GM12878 (cell line): ENCODE measurements at regions not wholly inside any gene's neighbourhood (a gene's known extent, or its start where the extent isn't known, plus 50 kb on each side); places are given as distances from the start of the nearest gene placed in this dataset.

Experiments used
- ATAC-seq: fragments of 200-7000 bp; cut with Tn5 transposase; 3 replicates; pipeline ENCODE4 v1.9.1; 2020; ENCODE audit warnings: mild to moderate bottlenecking, moderate library complexity
- BruUV-seq: library from RNA; stranded (reverse); fragments of 400-500 nt; replicated peaks from 2 replicates; lab custom pipeline; 2021; lab: Mats Ljungman, UMichigan
- CTCF ChIA-PET: fragments of 300-600 bp; sonication (Branson Sonifier 250); formaldehyde crosslinking; extraction: SDS; loops from one replicate; lab custom pipeline; 2021; ENCODE audit warnings: inconsistent platforms; lab: Yijun Ruan, JAX
- POLR2A ChIA-PET: fragments of 350-600 bp; formaldehyde crosslinking; extraction: SDS; loops from one replicate; lab custom pipeline; 2021; ENCODE audit warnings: inconsistent platforms; lab: Charles Lee
- RAD21 ChIA-PET: fragments of 300-600 bp; sonication (Branson Sonifier 250); formaldehyde crosslinking; loops from one replicate; lab custom pipeline; 2023; ENCODE audit warnings: antibody characterized with exemption; ENCODE audit not compliant: unreplicated experiment; lab: Charles Lee
- SMC1A ChIA-PET: fragments of 300-600 bp; sonication (Branson Sonifier 250); formaldehyde crosslinking; loops from one replicate; lab custom pipeline; 2023; ENCODE audit not compliant: unreplicated experiment, uncharacterized antibody; lab: Charles Lee
- DNase-seq: peaks from one replicate; pipeline ENCODE4 v3.0.0-alpha.2; 2011; ENCODE audit warnings: low read depth, low spot score
- FAIRE-seq: peaks from 3 replicates; lab custom pipeline; 2011; peaks lifted over from hg19 to GRCh38; lab: Jason Lieb, UNC
- H2AFZ ChIP-seq: 2 replicates; pipeline ENCODE4 v1.6.0; 2011; ENCODE audit warnings: low read depth, low read length, control low read depth; ENCODE audit not compliant: control insufficient read depth
- H3K27ac ChIP-seq: 2 replicates; pipeline ENCODE4 v1.5.1; 2011; ENCODE audit warnings: control low read depth; ENCODE audit not compliant: control insufficient read depth, insufficient read depth
- H3K27me3 ChIP-seq, 2 experiments: replicated peaks in 1 of 2; 2 replicates each; pipeline versions ENCODE4 v1.6.0 to v1.6.1; 2011; ENCODE audit warnings: low read length in 1 of 2; ENCODE audit not compliant: control insufficient read depth in 2 of 2, insufficient read depth in 2 of 2
- H3K36me3 ChIP-seq, 2 experiments: 2 replicates each; pipeline ENCODE4 v1.5.1; 2011; ENCODE audit warnings: low read length in 1 of 2; ENCODE audit not compliant: control insufficient read depth in 2 of 2, insufficient read depth in 2 of 2
- H3K4me1 ChIP-seq: 2 replicates; pipeline ENCODE4 v1.6.1; 2011; ENCODE audit warnings: mild to moderate bottlenecking, low read length, moderate library complexity, mixed read lengths; ENCODE audit not compliant: control insufficient read depth, insufficient read depth
- H3K4me2 ChIP-seq: 2 replicates; pipeline ENCODE4 v1.6.0; 2011; ENCODE audit warnings: control low read depth; ENCODE audit not compliant: control insufficient read depth, insufficient read depth
- H3K4me3 ChIP-seq: fragments of 200-600 bp; sonication (generic); 2 replicates; pipeline ENCODE4 v1.5.1; 2016
- H3K79me2 ChIP-seq: 2 replicates; pipeline ENCODE4 v1.6.0; 2011; ENCODE audit warnings: low read length; ENCODE audit not compliant: control insufficient read depth, insufficient read depth
- H3K9ac ChIP-seq: 2 replicates; pipeline ENCODE4 v1.8.0; 2011; ENCODE audit warnings: low read length, control low read depth, mixed read lengths; ENCODE audit not compliant: control insufficient read depth, insufficient read depth
- H3K9me3 ChIP-seq: replicated peaks from 3 replicates; pipeline ENCODE4 v1.5.1; 2011; ENCODE audit warnings: mild to moderate bottlenecking, low read length; ENCODE audit not compliant: control insufficient read depth, insufficient read depth
- H4K20me1 ChIP-seq: 2 replicates; pipeline ENCODE4 v1.6.0; 2011; ENCODE audit not compliant: control insufficient read depth, insufficient read depth
- BMI1 ChIP-seq: fragments of 450-650 bp; IDR thresholded peaks from 2 replicates; pipeline ENCODE4 v1.6.1; 2016; ENCODE audit warnings: mild to moderate bottlenecking, moderate library complexity, borderline replicate concordance
- BRCA1 ChIP-seq: IDR thresholded peaks from 2 replicates; pipeline ENCODE4 v1.6.1; 2011; ENCODE audit warnings: low read depth, low read length, improper control_type of control experiment
- CEBPB ChIP-seq, 2 experiments: fragments of 150-350 bp in 1 of 2; IDR thresholded peaks; 2 replicates each; pipeline ENCODE4 v1.6.1; 2012 to 2014; ENCODE audit warnings: low read depth in 2 of 2, low read length in 2 of 2, borderline replicate concordance in 1 of 2, inconsistent platforms in 1 of 2
- CEBPZ ChIP-seq: fragments of 150-350 bp; IDR thresholded peaks from 2 replicates; pipeline ENCODE4 v1.6.1; 2016; ENCODE audit warnings: low read depth, low read length
- IRF5 ChIP-seq: fragments of 450-650 bp; IDR thresholded peaks from 2 replicates; pipeline ENCODE4 v1.6.1; 2017; ENCODE audit warnings: borderline replicate concordance
- MYC ChIP-seq: IDR thresholded peaks from 2 replicates; pipeline ENCODE4 v1.6.1; 2011; ENCODE audit warnings: mild to moderate bottlenecking, low read length, moderate library complexity, inconsistent platforms; ENCODE audit not compliant: insufficient read depth, insufficient replicate concordance, insufficient read length, severe bottlenecking
- NR2F1 ChIP-seq: fragments of 450-650 bp; conservative IDR thresholded peaks from 2 replicates; pipeline ENCODE4 v1.6.1; 2017; ENCODE audit warnings: mild to moderate bottlenecking
- TAF1 ChIP-seq: IDR thresholded peaks from 2 replicates; pipeline ENCODE4 v1.6.1; 2011; ENCODE audit warnings: mild to moderate bottlenecking, low read depth, low read length, borderline replicate concordance
- TARDBP ChIP-seq: IDR thresholded peaks from 2 replicates; pipeline ENCODE4 v1.6.1; 2016; ENCODE audit warnings: borderline replicate concordance
- TCF12 ChIP-seq: IDR thresholded peaks from 2 replicates; pipeline ENCODE4 v1.6.1; 2011; ENCODE audit warnings: low read depth, mild to moderate bottlenecking, low read length
- USF2 ChIP-seq: IDR thresholded peaks from 2 replicates; pipeline ENCODE4 v1.6.1; 2011; ENCODE audit warnings: low read depth, low read length, improper control_type of control experiment, borderline replicate concordance
- YBX1 ChIP-seq: fragments of 450-650 bp; IDR thresholded peaks from 2 replicates; pipeline ENCODE4 v1.6.1; 2016; ENCODE audit warnings: antibody characterized with exemption
- ZBTB40 ChIP-seq: fragments of 450-650 bp; IDR thresholded peaks from 2 replicates; pipeline ENCODE4 v1.6.1; 2016; ENCODE audit warnings: mild to moderate bottlenecking, moderate library complexity, borderline replicate concordance
- ZNF274 ChIP-seq: IDR thresholded peaks from one replicate; pipeline ENCODE4 v1.8.0; 2011; ENCODE audit not compliant: insufficient read length, insufficient read depth
- ZZZ3 ChIP-seq: IDR thresholded peaks from 2 replicates; pipeline ENCODE4 v1.6.1; 2011; ENCODE audit warnings: low read depth; ENCODE audit not compliant: control insufficient read depth, insufficient read length
- WGBS: methylation state at CpG from one replicate; pipeline ENCODE4 v1.1.6; 2016; ENCODE audit warnings: low lambda C conversion rate; ENCODE audit not compliant: insufficient replicate concordance, insufficient coverage; ENCODE audit errors: missing lambda C conversion rate; 5-methylcytosine and 5-hydroxymethylcytosine counted together
- in situ Hi-C: fragments of 300-500 bp; cut with MboI; formaldehyde crosslinking; loops from 9 replicates; pipeline ENCODE4 v1.14.3; 2018; ENCODE audit warnings: mixed read lengths
- intact Hi-C: fragments of 100-400 bp; cut with micrococcal nuclease; formaldehyde crosslinking; loops from one replicate; pipeline ENCODE4 v1.14.2; 2022; ENCODE audit not compliant: unreplicated experiment

GRCh38 chr4:33470805-33471204 lies 2750.6 kb downstream of the PCDH7 start:
- POLR2A ChIA-PET = interaction anchor here (0.8 kb wide), 1 partner anchor 18 kb away, joined by 3 read pairs; no protein-coding TSS in a partner anchor
- TF ChIP-seq BMI1 (no peak), ZNF274 (no peak), YBX1 (no peak), IRF5 (no peak), TCF12 (no peak), ZZZ3 (no peak), CEBPB (IDR thresholded peaks at IDR 0.05; ENCODE audit: borderline replicate concordance in 1 of 2, low read depth in 2 of 2, low read length in 2 of 2) (no peak), TARDBP (no peak), USF2 (no peak), TAF1 (no peak), CEBPZ (no peak), ZBTB40 (no peak), MYC (no peak), NR2F1 (no peak), BRCA1 (no peak)
- Histone ChIP-seq H3K4me1 (no peaks in the 10 kb centered on the region), H3K4me3 (no peak overlapping the region), H3K79me2 (no peaks in the 10 kb centered on the region), H3K36me3 (no peaks in the 10 kb centered on the region), H3K27me3 (no peaks in the 10 kb centered on the region), H2AFZ (no peak overlapping the region), H3K9ac (no peak overlapping the region), H3K9me3 (no peaks in the 10 kb centered on the region), H3K4me2 (no peak overlapping the region), H3K27ac (no peak overlapping the region), H4K20me1 (no peaks in the 10 kb centered on the region)
- SMC1A ChIA-PET = interaction anchor here (0.7 kb wide), 1 partner anchor 11 kb away, joined by 3 read pairs; no protein-coding TSS in a partner anchor
- RAD21 ChIA-PET = no interaction called here
- in situ Hi-C loops = no loop called here
- WGBS = 44% methylated on average over 3 of the region's 4 CpGs
- CTCF ChIA-PET = interaction anchor here (0.6 kb wide), 1 partner anchor 1514 kb away, joined by 3 read pairs; no protein-coding TSS in a partner anchor
- no peak for ATAC-seq
- no TSS peak for BruUV-seq
- no peak for FAIRE-seq
- DNase-seq = no peak
- intact Hi-C loops = no loop called here
